Tibial nerve (tissue), 4 donors: ENCODE measurements at regions not wholly inside any gene's neighbourhood (a gene's known extent, or its start where the extent isn't known, plus 50 kb on each side); places are given as distances from the start of the nearest gene placed in this dataset.

Experiments used
- DNase-seq, 2 donors: peaks; one replicate each; pipeline ENCODE4 v3.0.0-alpha.2; 2019; ENCODE audit warnings: low spot score in 2 of 2
- H3K27ac ChIP-seq, 4 donors: fragments of 200-600 bp; sonication (generic) in 3 of 4; one replicate each; pipeline ENCODE4 v1.5.1; 2017 to 2019; ENCODE audit warnings: mild to moderate bottlenecking in 1 of 4
- H3K27me3 ChIP-seq, 2 donors: fragments of 200-600 bp; sonication (generic) in 1 of 2; one replicate each; pipeline versions ENCODE4 v1.5.1 to v1.6.0; 2017 to 2019
- H3K36me3 ChIP-seq, 3 donors: fragments of 200-600 bp; sonication (generic); one replicate each; pipeline ENCODE4 v1.5.1; 2018 to 2019
- H3K4me1 ChIP-seq, 4 donors: fragments of 200-600 bp; sonication (generic) in 3 of 4; one replicate each; pipeline ENCODE4 v1.5.1; 2017 to 2019
- H3K4me3 ChIP-seq, 4 donors: fragments of 200-600 bp; sonication (generic) in 3 of 4; one replicate each; pipeline ENCODE4 v1.5.1; 2017 to 2019; ENCODE audit warnings: mild to moderate bottlenecking in 1 of 4, moderate library complexity in 1 of 4
- H3K9me3 ChIP-seq, 4 donors: fragments of 200-600 bp; sonication (generic) in 3 of 4; one replicate each; pipeline ENCODE4 v1.5.1; 2017 to 2019
- EP300 ChIP-seq, 2 donors: sonication (generic); formaldehyde crosslinking; IDR thresholded peaks; one replicate each; pipeline ENCODE4 v1.6.1; 2017; ENCODE audit warnings: antibody characterized with exemption in 2 of 2, mild to moderate bottlenecking in 1 of 2
- POLR2A ChIP-seq, 2 donors: fragments of 450-650 bp; IDR thresholded peaks; one replicate each; pipeline ENCODE4 v1.6.1; 2017; ENCODE audit warnings: antibody characterized with exemption in 2 of 2, mild to moderate bottlenecking in 2 of 2, moderate library complexity in 2 of 2
- WGBS, 2 donors: methylation state at CpG; one replicate each; pipeline ENCODE4 v1.1.5; 2018; 5-methylcytosine and 5-hydroxymethylcytosine counted together
- TF ChIP-seq, protein P1 (sequence below), 5 experiments: fragments of 200-600 bp in 3 of 5; fragments of 450-650 bp in 2 of 5; sonication (generic) in 3 of 5; IDR thresholded peaks; one replicate each; pipeline ENCODE4 v1.5.1; 2016 to 2019; ENCODE audit warnings: antibody characterized with exemption in 5 of 5, mild to moderate bottlenecking in 3 of 5, moderate library complexity in 2 of 5

GRCh38 chr6:56353860-56354259, 106.5 kb upstream of the COL21A1 start:
- DNase-seq, result no peak
- no peak overlapping the region for H3K27ac ChIP-seq
- peaks cover 0 to 6% (median 0%) of the 10 kb centered on the region in 4 donors for H3K4me1 ChIP-seq
- no peaks in the 10 kb centered on the region for H3K27me3 ChIP-seq
- TF ChIP-seq, protein P1, sequence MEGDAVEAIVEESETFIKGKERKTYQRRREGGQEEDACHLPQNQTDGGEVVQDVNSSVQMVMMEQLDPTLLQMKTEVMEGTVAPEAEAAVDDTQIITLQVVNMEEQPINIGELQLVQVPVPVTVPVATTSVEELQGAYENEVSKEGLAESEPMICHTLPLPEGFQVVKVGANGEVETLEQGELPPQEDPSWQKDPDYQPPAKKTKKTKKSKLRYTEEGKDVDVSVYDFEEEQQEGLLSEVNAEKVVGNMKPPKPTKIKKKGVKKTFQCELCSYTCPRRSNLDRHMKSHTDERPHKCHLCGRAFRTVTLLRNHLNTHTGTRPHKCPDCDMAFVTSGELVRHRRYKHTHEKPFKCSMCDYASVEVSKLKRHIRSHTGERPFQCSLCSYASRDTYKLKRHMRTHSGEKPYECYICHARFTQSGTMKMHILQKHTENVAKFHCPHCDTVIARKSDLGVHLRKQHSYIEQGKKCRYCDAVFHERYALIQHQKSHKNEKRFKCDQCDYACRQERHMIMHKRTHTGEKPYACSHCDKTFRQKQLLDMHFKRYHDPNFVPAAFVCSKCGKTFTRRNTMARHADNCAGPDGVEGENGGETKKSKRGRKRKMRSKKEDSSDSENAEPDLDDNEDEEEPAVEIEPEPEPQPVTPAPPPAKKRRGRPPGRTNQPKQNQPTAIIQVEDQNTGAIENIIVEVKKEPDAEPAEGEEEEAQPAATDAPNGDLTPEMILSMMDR (IDR thresholded peaks at IDR 0.05), result no peak
- TF ChIP-seq POLR2A (IDR thresholded peaks at IDR 0.05) (no peak), EP300 (IDR thresholded peaks at IDR 0.05) (no peak)
- H3K4me3 ChIP-seq, result no peak overlapping the region
- H3K36me3 ChIP-seq, result no peaks in the 10 kb centered on the region
- peaks cover 0 to 11% (median 2%) of the 10 kb centered on the region in 4 donors for H3K9me3 ChIP-seq

- TF ChIP-seq, protein P1 (IDR thresholded peaks at IDR 0.05), result no peak
- no peak for TF ChIP-seq POLR2A (IDR thresholded peaks at IDR 0.05)
- TF ChIP-seq EP300 (IDR thresholded peaks at IDR 0.05), result no peak
- WGBS, 2 donors, result 76 to 87% methylated on average over 6 of the region's 6 CpGs
Observed at GRCh38 chr6:56350628-56351260, 103.4 kb upstream of the COL21A1 start.

GRCh38 chr6:56349194-56349593, 101.8 kb upstream of the COL21A1 start:
- peaks cover 0 to 11% (median 2%) of the 10 kb centered on the region in 4 donors for H3K9me3 ChIP-seq
- H3K27me3 ChIP-seq, result no peaks in the 10 kb centered on the region
- H3K4me1 ChIP-seq, result no peaks in the 10 kb centered on the region
- no peak overlapping the region for H3K4me3 ChIP-seq
- 68 to 73% methylated on average over 3 of the region's 3 CpGs for WGBS, 2 donors
- no peaks in the 10 kb centered on the region for H3K36me3 ChIP-seq
- no peak for DNase-seq
- H3K27ac ChIP-seq, result no peak overlapping the region
- TF ChIP-seq POLR2A (IDR thresholded peaks at IDR 0.05) (no peak), EP300 (IDR thresholded peaks at IDR 0.05) (no peak)
- TF ChIP-seq, protein P1 (IDR thresholded peaks at IDR 0.05), result no peak

More at GRCh38 chr6:56350628-56351260, 103.4 kb upstream of the COL21A1 start:
- DNase-seq, result no peak
- Histone ChIP-seq H3K9me3 (peaks cover 0 to 11% (median 2%) of the 10 kb centered on the region in 4 donors), H3K27ac (no peak overlapping the region), H3K4me1 (no peaks in the 10 kb centered on the region), H3K4me3 (no peak overlapping the region), H3K27me3 (no peaks in the 10 kb centered on the region), H3K36me3 (no peaks in the 10 kb centered on the region)

GRCh38 chr6:56348578-56348977, 101.2 kb upstream of the COL21A1 start:
- no peak for DNase-seq
- H3K36me3 ChIP-seq, result no peaks in the 10 kb centered on the region
- no peaks in the 10 kb centered on the region for H3K4me1 ChIP-seq
- no peak for TF ChIP-seq EP300 (IDR thresholded peaks at IDR 0.05)
- TF ChIP-seq, protein P1 (IDR thresholded peaks at IDR 0.05), result no peak
- TF ChIP-seq POLR2A (IDR thresholded peaks at IDR 0.05), result no peak
- 78 to 90% methylated on average over 1 of the region's 1 CpG for WGBS, 2 donors
- H3K9me3 ChIP-seq, result peaks cover 0 to 7% (median 0%) of the 10 kb centered on the region in 4 donors
- H3K4me3 ChIP-seq, result no peak overlapping the region
- no peaks in the 10 kb centered on the region for H3K27me3 ChIP-seq
- no peak overlapping the region for H3K27ac ChIP-seq

GRCh38 chr6:56347526-56347925, 100.1 kb upstream of the COL21A1 start:
- Histone ChIP-seq H3K9me3 (no peaks in the 10 kb centered on the region), H3K27ac (no peak overlapping the region), H3K27me3 (no peaks in the 10 kb centered on the region), H3K36me3 (no peaks in the 10 kb centered on the region), H3K4me1 (no peaks in the 10 kb centered on the region), H3K4me3 (no peak overlapping the region)
- TF ChIP-seq, protein P1 (IDR thresholded peaks at IDR 0.05), result no peak
- TF ChIP-seq POLR2A (IDR thresholded peaks at IDR 0.05) (no peak), EP300 (IDR thresholded peaks at IDR 0.05) (no peak)
- DNase-seq, result no peak
